CD4-positive, alpha-beta T cell treated with Interleukin-15 for 4 hours (primary cell): ENCODE measurements at regions not wholly inside any gene's neighbourhood (a gene's known extent, or its start where the extent isn't known, plus 50 kb on each side); places are given as distances from the start of the nearest gene placed in this dataset.
"Not testable (repeated sequence)": the region's sequence is repeated elsewhere in the genome, so short reads cannot be mapped to it uniquely, and the experiment has no call there.

Experiments
- DNase-seq: peaks from one replicate; pipeline ENCODE4 v3.0.0-alpha.2; 2020; ENCODE audit warnings: low spot score

DNA sequence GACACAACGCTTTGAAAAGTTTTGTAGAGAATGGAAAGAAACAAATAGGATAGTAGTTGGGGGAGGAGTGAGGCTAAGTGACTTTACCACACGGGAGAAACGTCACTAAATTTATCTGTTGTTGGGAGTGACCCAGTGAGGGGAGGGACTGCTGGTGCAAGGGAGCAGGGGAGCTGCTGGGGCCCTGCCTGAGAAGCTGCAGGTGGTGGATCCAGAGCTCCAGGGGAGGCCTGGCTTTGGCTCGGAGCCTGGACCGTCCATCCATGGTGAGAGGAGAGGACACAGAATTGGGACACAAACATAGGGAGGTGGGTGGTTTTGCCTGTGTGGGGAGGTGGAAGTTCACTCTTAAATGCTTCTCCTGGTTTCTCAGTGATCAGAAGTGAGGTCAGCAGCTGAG lies 107.6 kb downstream of the GOSR1 start:
- no peak for DNase-seq

DNA sequence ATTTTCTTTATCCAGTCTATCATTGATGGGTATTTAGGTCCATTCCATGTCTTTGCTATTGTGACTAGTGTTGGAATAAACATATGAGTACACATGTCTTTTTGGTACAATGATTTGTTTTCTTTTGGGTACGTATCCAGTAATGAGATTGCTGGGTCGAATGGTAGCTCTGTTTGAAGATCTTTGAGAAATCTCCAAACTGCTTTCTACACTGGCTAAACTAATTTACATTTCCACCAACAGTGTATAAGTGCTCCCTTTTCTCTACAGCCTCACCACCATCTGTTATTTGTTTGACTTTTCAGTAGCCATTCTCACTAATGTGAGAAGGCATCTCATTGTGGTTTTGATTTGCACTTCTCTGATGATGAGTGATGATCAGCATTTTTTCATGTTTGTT lies 103.7 kb downstream of the GOSR1 start:
- no peak for DNase-seq

DNA sequence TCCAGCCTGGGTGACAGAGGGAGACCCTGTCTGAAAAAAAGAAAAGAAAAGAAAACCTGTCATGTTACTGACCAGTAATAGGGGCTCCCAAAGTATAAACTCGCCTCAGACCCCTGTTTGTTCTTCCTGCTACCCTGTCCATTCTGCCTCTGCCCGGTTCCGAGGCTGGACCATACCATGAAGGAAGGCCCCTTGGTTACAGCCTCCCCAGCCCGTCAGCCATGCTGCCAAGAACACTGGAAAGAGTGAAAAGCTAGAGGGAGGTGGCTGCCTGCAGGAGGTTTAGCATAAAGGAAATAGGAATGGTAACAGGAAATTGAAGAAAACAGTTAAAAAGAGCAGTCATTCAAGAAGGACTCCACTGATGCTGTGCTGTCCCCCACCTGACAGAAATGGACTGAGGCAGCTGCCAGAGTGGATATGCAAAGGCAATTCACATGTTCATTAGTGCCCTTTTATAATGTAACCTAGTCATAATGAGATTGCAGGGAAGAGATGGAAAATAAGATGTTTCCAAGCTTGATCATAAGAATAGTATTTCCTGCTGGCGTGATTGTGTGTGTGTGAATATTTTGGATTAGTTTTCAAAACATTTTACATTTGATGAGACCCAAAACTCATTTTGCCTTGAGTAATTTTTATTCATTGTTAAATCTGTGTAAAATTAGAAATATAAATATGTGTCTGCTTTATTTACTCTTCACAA lies 102.6 kb downstream of the GOSR1 start:
- no peak for DNase-seq

DNA sequence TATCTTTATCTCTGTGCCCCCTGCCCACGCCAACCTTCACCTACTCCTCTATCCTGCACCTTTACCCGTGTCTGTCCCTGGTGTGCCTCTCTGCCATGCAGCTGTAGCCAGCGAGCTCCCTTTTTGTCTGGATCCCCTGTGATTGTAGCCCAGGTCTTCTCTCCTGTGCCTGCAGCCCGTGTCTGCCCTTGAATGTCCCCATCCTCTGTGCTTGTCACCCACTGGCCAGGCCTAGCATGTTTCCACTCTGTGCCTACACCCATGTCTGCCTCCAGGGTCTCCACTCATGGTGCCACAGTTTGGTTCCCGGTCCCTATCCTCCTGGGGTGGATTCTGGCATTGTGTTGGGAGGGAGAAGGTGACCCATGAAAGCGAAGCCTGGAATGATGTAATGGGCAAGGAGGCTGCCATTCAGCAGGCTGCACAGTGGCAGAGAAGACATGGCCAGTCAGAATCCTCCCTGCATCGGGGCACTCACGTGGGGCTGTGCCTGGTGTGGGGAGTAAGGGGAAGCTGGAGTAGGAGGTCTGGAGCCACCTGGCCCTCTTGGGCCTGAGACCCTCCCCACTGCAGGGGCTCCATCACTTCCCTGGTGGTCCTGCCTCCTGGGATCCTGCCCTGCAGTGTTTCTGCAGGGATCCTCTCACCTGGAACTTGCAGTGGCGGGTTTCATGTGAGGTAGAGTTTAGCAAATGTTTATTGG lies 101.0 kb downstream of the GOSR1 start:
- DNase-seq = not testable (repeated sequence)
